B cell (primary cell): ENCODE measurements at regions not wholly inside any gene's neighbourhood (a gene's known extent, or its start where the extent isn't known, plus 50 kb on each side); places are given as distances from the start of the nearest gene placed in this dataset.

Experiments used
- EZH2 ChIP-seq: IDR thresholded peaks from 2 replicates; pipeline ENCODE4 v1.6.1; 2012; ENCODE audit warnings: borderline replicate concordance, low read depth, mild to moderate bottlenecking, moderate library complexity, low read length; ENCODE audit not compliant: insufficient read depth, poor library complexity, severe bottlenecking
- TF ChIP-seq, protein P1 (sequence below): fragments of 200-600 bp; IDR thresholded peaks from one replicate; pipeline ENCODE4 v1.8.0; 2022; ENCODE audit warnings: antibody characterized with exemption, mild to moderate bottlenecking

DNA sequence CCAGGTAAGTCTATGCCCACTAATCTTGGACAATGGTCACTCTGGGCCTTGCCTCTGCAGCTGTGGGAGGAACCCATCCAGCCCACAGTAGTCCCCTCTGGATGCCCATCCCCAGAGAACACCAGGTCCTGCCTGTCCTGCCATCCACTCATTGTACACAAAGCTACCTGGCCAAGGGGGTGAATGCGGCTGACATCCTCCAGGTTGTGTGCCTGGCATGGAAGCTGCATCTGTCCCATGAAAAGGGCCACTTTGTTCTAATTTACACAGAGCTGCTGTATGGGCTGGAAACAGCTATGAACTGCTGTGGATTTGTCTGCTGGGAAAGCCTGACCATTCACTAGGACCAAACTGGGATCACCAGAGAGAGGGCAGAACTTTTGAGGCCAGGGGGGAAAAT, 324.8 kb downstream of the LRFN2 start:
- no peak for TF ChIP-seq EZH2
- TF ChIP-seq, protein P1, sequence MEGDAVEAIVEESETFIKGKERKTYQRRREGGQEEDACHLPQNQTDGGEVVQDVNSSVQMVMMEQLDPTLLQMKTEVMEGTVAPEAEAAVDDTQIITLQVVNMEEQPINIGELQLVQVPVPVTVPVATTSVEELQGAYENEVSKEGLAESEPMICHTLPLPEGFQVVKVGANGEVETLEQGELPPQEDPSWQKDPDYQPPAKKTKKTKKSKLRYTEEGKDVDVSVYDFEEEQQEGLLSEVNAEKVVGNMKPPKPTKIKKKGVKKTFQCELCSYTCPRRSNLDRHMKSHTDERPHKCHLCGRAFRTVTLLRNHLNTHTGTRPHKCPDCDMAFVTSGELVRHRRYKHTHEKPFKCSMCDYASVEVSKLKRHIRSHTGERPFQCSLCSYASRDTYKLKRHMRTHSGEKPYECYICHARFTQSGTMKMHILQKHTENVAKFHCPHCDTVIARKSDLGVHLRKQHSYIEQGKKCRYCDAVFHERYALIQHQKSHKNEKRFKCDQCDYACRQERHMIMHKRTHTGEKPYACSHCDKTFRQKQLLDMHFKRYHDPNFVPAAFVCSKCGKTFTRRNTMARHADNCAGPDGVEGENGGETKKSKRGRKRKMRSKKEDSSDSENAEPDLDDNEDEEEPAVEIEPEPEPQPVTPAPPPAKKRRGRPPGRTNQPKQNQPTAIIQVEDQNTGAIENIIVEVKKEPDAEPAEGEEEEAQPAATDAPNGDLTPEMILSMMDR: no peak
